Mucosa of rectum (tissue), 2 donors: ENCODE measurements at regions not wholly inside any gene's neighbourhood (a gene's known extent, or its start where the extent isn't known, plus 50 kb on each side); places are given as distances from the start of the nearest gene placed in this dataset.

Experiments used
- H3K27ac ChIP-seq, 2 donors: one replicate each; pipeline ENCODE4 v1.7.0; 2013; ENCODE audit warnings: inconsistent platforms in 2 of 2, low read depth in 2 of 2, low read length in 2 of 2
- H3K27me3 ChIP-seq, 2 donors: one replicate each; pipeline ENCODE4 v1.7.0; 2013; ENCODE audit warnings: low read length in 2 of 2; ENCODE audit not compliant: control insufficient read depth in 2 of 2, insufficient read depth in 2 of 2
- H3K36me3 ChIP-seq, 2 donors: one replicate each; pipeline ENCODE4 v1.7.0; 2013; ENCODE audit warnings: low read length in 2 of 2; ENCODE audit not compliant: control insufficient read depth in 2 of 2, insufficient read depth in 2 of 2
- H3K4me1 ChIP-seq, 2 donors: one replicate each; pipeline ENCODE4 v1.7.0; 2013; ENCODE audit warnings: low read length in 2 of 2, mild to moderate bottlenecking in 1 of 2; ENCODE audit not compliant: control insufficient read depth in 2 of 2, insufficient read depth in 2 of 2
- H3K4me3 ChIP-seq, 2 donors: one replicate each; pipeline ENCODE4 v1.7.0; 2013; ENCODE audit warnings: low read length in 2 of 2
- H3K9ac ChIP-seq, 2 donors: one replicate each; pipeline ENCODE4 v1.7.0; 2013; ENCODE audit warnings: low read length in 2 of 2, low read depth in 1 of 2, mild to moderate bottlenecking in 1 of 2
- H3K9me3 ChIP-seq, 2 donors: one replicate each; pipeline ENCODE4 v1.7.0; 2013; ENCODE audit warnings: low read length in 2 of 2; ENCODE audit not compliant: control insufficient read depth in 2 of 2
- donor health status: healthy.
- donor health status: Normal muscosa, but diverticular disease.

DNA sequence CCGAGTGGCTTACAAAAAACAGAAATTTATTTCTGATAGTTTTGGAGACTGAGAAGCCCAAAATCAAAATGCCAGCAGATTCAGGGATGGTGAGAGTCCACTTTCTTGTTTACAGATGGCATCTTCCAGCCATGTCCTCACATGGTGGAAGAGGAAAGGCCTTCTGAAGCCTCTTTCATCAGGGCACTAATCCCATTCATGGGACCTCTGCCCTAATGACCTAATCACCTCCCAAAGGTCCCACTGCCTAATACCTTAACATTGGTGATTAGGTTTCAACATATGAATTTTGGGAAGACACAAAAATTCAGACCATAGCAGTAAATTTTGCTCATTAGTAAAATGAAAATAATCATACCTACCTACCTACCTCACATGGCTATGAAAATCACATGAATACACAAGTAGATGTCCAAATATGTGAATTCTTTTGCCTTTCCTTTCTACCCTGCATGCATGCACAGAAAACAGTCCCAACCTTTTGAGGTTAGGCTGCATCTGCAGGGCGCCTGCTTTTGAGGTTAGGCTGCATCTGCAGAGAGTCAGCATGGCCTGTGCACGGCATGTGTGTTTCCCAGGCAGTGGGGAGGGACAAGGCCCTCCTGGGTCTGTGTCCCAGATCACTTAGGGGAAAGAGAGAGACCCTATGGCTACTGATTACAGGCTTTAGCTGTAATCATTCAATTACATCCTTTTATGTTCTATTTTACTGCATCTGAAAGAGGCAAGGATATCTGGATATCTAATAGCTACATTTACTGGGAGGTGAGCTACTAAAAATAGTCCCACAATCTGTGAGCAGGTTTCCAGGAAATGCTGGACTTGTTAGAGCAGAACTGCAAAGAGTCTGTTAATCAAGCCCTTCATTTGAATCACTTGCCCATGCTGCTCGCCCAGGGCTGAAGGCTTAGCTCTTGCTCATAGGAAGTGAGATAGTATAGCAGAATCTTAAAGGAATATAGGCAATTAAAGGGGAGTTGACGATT, 497.7 kb upstream of the MARCKS start:
- H3K27ac ChIP-seq: no peak overlapping the region

DNA sequence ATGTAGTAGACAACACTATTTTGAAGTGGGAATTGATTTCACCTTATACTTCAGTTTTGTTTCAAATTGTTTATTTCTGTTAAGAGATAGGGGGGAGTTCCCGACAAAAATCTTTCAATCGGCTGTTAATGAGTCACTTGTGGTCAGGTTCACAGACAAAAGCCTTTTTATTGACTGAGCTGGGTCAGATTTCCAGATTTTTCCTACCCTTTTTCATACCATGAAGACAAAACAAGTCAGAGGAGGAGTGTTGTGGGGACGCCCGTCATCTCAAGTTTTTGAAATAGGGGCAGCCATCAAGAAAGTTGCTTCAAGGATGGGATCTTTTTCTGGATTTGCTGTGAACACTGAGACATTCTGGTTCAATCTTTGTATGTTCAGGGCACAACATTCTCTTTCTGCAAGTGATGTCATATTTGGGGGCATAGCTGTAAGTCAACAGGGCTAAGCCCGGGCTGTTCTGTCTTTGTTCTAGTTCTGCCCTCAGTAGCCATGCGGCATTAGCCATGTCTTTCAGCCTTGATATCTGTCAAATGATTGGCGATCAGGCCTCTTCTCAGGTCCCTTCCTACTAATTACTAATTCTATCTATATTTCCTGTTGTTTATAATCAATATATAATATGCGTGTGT, 496.0 kb upstream of the MARCKS start:
- H3K9ac ChIP-seq: no peak overlapping the region
- H3K27me3 ChIP-seq: no peaks in the 10 kb centered on the region
- no peaks in the 10 kb centered on the region for H3K36me3 ChIP-seq
- H3K4me1 ChIP-seq: peaks cover 0 to 6% of the 10 kb centered on the region in 2 donors
- H3K27ac ChIP-seq: no peak overlapping the region
- no peaks in the 10 kb centered on the region for H3K9me3 ChIP-seq
- no peak overlapping the region for H3K4me3 ChIP-seq

More for the DNA sequence above, 497.7 kb upstream of the MARCKS start:
- no peaks in the 10 kb centered on the region for H3K36me3 ChIP-seq
- H3K27me3 ChIP-seq: no peaks in the 10 kb centered on the region
- no peaks in the 10 kb centered on the region for H3K9me3 ChIP-seq
- no peak overlapping the region for H3K9ac ChIP-seq
- no peak overlapping the region for H3K4me3 ChIP-seq
- peaks cover 0 to 6% of the 10 kb centered on the region in 2 donors for H3K4me1 ChIP-seq

DNA sequence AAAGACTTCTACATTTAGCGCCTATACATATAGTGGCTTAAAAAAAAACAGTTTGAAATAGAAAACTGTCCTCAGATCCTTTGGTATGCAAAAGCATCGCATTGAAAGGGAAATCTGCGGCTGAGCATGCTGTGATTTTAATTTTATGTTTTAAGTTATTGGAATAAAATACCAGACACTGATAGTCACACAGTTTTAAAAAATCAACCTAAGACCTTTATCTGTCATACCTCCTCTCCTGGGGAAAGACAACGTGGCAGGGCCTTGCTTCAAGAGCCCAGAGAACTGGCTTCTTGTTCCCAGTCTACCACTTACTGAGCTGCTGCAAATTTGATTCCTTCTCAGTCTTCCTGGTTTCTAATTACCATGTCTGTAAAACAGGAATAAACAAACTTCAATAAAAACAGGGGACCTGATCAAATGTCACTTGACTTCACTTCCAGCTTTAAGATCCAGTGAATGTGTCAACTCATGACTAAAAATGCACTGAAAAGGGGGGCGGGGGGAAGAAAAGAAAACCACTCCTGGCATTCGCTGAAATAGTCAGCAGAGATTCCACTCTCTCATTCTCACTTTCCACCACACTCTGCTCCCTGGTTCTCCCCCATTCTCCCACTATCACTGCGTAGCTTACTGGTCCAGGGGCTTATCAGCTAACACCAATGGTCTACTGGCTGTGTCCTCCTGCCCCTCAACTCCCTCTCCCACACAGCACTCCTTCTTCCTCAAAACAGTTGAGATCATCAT, 494.7 kb upstream of the MARCKS start:
- Histone ChIP-seq H3K27ac (no peak overlapping the region), H3K9me3 (no peaks in the 10 kb centered on the region), H3K4me3 (no peak overlapping the region), H3K4me1 (peaks cover 0 to 6% of the 10 kb centered on the region in 2 donors), H3K9ac (no peak overlapping the region), H3K27me3 (no peaks in the 10 kb centered on the region), H3K36me3 (no peaks in the 10 kb centered on the region)

DNA sequence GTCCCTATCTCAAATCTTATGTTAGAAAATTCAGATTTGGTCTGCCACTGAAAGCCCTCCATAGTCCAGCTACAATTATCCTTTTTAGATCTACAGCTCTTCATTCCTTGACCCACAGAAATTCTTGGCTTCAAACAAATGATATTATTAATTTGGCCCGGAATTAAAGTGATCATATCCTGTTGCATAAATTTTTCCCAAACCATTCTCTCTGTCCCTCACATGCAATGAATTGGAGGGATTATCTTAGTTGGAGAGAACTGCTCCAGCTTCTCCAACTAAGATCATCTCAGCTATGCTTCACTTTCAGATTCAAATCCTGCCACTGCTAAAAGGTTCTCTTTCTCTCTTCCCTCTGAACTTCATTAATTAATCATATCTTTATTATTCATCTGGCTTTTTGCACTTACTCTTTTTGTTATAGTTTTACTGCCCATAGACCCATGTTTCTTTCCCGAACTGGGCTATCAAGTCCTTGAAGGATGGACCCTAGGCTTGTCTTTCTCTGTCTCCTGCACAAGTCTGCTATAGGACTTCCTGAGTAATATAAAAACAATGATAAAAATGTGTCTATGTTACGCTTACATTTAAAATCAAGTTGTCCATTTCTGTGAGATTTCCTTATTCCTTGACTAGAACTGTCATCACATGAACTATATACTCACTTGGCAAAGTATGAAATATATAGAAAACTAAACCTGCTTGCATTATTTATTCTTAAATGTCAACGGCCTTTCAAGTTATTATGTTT, 493.9 kb upstream of the MARCKS start:
- no peaks in the 10 kb centered on the region for H3K36me3 ChIP-seq
- H3K9me3 ChIP-seq: no peaks in the 10 kb centered on the region
- H3K4me1 ChIP-seq: peaks cover 0 to 6% of the 10 kb centered on the region in 2 donors
- H3K27me3 ChIP-seq: no peaks in the 10 kb centered on the region
- no peak overlapping the region for H3K9ac ChIP-seq
- H3K4me3 ChIP-seq: no peak overlapping the region
- no peak overlapping the region for H3K27ac ChIP-seq

DNA sequence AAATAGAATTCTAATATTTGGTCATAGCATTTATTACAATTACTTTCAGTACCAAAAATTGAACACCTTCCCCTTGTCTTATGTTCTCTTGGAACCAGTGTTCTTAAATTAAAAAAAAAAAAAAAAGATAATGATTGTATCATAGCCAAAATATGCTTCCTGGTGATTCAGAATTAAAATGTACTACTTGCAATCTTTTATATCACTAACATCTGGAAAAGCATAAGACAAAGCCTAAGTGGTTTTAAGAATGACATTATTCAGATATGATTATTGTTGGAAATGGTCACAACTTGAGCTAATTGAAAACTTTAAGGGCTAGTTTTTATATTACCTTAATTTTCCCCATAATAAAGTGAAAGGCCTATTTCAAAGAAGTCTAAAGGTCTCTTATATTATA, 493.3 kb upstream of the MARCKS start:
- Histone ChIP-seq H3K27ac (no peak overlapping the region), H3K4me1 (peaks cover 0 to 6% of the 10 kb centered on the region in 2 donors), H3K27me3 (no peaks in the 10 kb centered on the region), H3K9ac (no peak overlapping the region), H3K36me3 (no peaks in the 10 kb centered on the region), H3K9me3 (no peaks in the 10 kb centered on the region), H3K4me3 (no peak overlapping the region)

DNA sequence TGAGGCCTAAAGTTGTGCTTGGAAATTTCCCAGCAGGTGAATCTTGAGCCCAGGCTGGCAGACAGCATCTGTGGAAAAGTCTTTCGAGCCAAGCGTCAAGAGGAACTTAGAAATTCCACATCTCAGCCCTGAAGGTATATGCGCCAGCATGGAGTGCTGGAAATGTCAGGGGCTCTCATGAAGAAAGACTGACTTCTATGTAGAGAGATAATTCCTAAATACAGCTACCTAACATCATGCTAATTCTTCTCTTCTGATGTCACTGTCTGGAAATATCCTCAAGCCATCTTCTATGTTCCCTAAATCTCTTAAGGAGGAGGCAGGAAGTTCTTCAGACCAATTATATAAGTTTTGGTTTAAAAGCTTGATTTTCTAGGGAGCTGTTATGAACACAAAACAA, 492.4 kb upstream of the MARCKS start:
- Histone ChIP-seq H3K27me3 (no peaks in the 10 kb centered on the region), H3K36me3 (no peaks in the 10 kb centered on the region), H3K27ac (no peak overlapping the region), H3K4me3 (no peak overlapping the region), H3K9me3 (no peaks in the 10 kb centered on the region), H3K9ac (no peak overlapping the region), H3K4me1 (peaks cover 0 to 6% of the 10 kb centered on the region in 2 donors)

DNA sequence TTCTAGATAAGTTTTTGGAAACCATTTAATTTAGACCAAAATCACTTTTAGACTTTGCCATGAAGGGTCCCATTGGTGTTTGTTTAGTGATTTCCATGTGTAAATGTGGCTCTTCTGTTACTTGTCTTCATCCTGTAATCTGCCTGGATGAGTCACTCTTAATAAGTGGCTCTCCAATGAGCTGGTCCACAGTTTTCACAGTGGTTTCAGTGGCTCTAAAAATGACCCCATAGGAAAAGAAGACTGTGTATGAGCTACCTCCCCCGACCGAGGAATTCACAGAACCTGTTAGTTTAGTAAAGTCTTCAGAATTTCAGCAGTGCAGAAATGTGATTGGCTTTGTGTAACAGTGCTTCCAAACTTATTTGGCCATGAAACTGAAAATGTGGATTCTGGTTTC, 492.0 kb upstream of the MARCKS start:
- Histone ChIP-seq H3K27me3 (no peaks in the 10 kb centered on the region), H3K9me3 (no peaks in the 10 kb centered on the region), H3K4me3 (no peak overlapping the region), H3K27ac (no peak overlapping the region), H3K4me1 (peaks cover 0 to 6% of the 10 kb centered on the region in 2 donors), H3K9ac (no peak overlapping the region), H3K36me3 (no peaks in the 10 kb centered on the region)

DNA sequence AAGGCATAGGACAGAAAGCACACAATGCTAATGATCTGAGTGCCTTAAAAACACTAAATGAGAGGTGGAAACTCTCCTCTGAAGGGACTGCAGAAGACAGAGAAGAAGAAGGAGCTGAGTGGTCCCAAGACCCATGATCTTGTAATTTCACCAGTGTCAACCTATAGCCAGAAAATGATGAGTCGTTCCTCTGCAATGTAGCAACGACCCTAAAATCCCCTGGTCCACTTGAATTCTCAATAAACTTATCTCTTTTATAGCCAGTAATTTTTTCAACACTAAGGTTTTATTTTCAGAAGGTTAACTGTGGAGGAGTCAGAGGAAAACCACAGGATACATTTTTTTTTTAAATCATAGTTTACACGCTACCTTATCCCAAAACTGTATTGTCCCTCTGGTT, 490.6 kb upstream of the MARCKS start:
- Histone ChIP-seq H3K27ac (no peak overlapping the region), H3K4me1 (peaks cover 0 to 6% of the 10 kb centered on the region in 2 donors), H3K36me3 (no peaks in the 10 kb centered on the region), H3K27me3 (no peaks in the 10 kb centered on the region), H3K9me3 (no peaks in the 10 kb centered on the region), H3K9ac (no peak overlapping the region), H3K4me3 (no peak overlapping the region)

DNA sequence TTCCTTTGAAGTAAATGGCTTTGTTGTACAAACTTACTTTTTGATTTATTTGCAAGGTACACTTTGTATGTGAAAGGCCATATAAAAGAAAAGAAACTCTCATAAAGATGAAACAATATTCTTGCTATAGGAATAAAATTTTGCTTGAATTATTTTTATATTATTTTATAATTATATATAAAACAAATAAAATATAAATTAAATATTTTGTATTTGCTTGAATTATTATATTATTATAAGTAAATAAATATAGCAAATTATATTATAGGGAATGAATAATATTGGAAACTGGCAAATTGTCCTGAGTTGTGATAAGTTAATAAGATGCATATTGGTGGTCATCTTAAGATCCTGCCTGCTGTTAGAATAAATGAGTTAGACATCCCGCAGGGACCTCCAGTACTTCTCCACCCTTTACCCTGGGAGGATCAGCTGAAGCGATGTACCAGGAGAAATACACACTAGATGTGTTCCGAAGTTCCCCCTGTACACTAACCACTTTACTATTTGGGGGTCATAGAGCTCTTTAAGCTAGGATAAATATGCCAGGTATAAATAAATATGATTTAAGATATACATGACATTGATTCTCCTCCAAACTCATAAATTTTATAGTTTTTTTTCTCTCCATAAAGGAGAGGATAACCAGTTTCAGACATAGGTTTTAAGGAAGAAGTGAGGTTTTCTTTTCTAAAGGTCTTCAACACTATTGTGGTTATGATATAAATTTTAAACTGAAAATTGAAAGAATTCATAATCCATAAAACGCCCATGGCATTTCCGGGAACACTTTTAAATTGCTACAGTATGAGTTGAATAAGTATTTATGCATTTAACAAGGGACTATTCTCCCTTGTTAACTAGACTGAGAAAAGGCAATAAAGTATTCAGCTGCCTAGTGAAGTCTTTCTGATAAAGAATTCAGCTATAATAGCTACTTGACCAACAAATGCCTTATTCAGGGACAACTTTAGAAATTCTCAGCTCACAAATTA, 486.3 kb upstream of the MARCKS start:
- Histone ChIP-seq H3K36me3 (no peaks in the 10 kb centered on the region), H3K9me3 (no peaks in the 10 kb centered on the region), H3K27ac (no peak overlapping the region), H3K4me3 (no peak overlapping the region), H3K9ac (no peak overlapping the region), H3K27me3 (no peaks in the 10 kb centered on the region), H3K4me1 (no peaks in the 10 kb centered on the region)
